ENCODE measurements at regions not wholly inside any gene's neighbourhood (a gene's known extent, or its start where the extent isn't known, plus 50 kb on each side); places are given as distances from the start of the nearest gene placed in this dataset.

- no peak for DNase-seq
These were observed 174.9 kb downstream of the QDPR start for GRCh38 chr4:17336986-17337385.

DNA sequence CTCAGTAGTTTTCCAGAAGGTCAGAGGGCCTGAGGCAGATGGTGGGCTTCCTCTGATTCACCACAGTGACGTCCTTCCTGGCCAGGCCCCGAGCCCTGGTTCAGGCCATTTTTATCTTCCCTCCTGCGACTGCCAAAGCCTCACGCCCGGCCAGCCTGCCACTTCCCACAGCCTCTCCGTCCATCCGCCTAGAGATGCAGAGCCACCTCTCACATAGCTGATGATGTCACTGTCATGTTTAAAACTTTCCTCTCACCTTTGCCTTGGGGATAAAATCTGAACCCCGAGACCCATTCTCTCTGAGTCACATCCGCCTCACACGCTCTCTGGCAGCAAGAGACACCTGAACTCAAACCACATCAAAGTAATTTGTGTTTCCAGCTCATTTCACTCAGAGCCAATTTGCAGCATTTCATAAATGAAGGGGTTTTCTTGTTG is 175.3 kb downstream of the QDPR start:
- no peak for DNase-seq

GRCh38 chr4:17336069-17336468 is 175.8 kb downstream of the QDPR start:
- DNase-seq: no peak

- no peak for DNase-seq
These were observed 176.5 kb downstream of the QDPR start for GRCh38 chr4:17335371-17335770.

DNA sequence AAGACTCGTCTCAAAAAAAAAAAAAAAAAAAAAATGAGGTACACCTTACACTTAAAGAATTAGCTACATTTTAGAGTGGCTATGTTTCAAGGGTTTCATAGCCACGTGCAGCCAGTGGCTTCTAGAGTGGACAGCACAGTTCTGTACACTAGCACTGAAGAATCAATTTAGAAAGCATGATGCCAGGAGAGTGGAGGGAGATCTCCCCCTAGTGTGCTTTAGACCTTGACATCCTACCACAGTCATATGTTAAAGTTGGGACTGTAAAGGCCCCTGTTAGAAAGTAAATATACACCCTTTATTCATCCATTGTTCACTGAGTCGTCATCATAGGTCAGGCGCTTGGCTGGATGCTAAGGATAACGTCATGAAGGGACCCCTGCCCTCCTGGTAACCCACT is 179.4 kb downstream of the QDPR start:
- no peak for DNase-seq

DNA sequence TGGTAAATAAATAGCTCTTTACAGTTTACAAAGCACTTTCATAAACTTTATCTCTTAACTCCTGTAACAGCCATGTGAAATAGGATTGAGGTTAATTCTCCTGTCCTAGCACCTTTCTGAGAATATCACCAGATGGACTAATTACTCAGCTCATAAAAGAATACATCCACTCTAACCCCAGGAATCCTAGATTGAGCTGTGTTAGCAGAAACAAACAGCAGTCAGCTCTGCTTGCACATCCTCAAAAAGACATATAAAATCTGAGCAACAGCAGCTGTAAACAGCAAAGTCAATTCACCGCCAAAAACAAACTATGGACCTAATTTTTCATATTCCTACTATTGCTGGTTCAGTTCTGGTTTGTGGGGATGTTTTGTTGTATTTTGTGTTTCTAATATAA is 182.8 kb downstream of the QDPR start:
- no peak for DNase-seq

DNA sequence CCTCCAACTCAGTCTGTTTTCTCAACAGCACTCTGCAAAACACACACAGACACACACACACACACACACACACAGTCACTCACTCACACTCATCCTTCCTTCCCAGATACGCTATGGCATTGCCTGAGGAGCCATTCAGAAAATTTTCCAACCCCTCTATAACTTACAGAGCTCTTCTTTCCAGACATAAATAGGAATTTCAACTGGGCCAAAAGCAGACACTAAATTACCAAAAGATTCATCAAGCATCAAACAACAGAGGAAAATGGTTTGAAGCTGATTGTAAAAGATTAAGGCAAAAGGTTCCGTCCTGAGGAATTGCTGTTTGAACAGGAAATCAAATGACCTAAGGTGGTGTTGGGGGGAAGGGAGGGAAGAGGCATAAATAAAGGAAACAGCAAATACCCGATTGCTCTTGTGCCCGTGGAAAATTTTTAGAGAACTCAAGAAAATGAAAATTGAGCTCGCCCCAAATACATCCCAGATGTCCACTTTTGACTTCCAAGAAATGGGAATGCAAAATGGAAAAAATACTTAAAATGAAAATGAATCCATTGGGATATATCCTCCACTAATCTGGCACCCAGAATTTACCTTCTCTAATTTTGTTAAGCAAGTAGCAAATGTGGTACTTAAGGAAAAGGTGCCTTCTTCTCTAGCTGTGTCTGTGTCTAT is 183.6 kb downstream of the QDPR start:
- no peak for DNase-seq

DNA sequence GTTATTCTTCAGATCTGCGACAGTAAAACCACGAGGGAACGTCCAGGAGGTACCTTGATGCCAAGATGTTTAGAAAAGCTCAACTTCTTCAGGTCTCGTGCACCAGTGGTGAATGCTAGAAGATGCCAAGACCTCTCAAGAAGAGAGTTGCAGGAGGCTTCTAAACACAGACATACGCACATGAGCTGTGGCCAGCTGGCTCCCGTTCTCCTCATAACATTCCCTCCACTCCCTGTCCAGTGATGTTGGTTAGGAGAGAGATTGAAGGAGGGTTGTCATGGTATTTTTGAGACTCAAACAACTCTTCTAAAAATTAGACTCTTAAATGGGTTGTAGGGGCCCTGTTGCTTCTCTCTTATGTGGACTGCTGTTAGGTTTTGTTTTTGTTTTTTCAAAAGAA is 184.3 kb downstream of the QDPR start:
- DNase-seq: no peak

DNA sequence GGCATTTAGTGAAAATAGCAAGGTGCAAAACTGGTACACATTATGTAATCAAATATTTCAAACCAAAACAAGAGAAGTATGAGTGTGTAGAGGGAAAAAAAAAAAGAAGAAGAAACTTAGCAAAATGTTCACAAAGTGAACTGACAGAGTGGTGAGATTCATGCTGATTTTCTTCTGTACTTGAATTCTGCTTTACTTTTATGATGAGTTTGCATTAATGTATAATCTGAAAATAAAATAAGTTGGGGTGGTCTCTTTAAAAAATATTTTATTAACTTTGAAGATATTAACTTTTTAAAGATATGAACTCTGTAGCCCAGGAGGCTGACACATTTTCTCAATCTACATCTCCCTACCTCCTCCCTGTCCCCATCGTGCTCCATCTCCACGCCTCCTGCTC is 185.1 kb downstream of the QDPR start:
- no peak for DNase-seq

GRCh38 chr4:17325098-17325497 is 186.8 kb downstream of the QDPR start:
- no peak for DNase-seq

GRCh38 chr4:17324386-17324830 is 187.5 kb downstream of the QDPR start:
- peak in 32 of 58 donors; percentile 2 to 68 (median 20) for DNase-seq

DNA sequence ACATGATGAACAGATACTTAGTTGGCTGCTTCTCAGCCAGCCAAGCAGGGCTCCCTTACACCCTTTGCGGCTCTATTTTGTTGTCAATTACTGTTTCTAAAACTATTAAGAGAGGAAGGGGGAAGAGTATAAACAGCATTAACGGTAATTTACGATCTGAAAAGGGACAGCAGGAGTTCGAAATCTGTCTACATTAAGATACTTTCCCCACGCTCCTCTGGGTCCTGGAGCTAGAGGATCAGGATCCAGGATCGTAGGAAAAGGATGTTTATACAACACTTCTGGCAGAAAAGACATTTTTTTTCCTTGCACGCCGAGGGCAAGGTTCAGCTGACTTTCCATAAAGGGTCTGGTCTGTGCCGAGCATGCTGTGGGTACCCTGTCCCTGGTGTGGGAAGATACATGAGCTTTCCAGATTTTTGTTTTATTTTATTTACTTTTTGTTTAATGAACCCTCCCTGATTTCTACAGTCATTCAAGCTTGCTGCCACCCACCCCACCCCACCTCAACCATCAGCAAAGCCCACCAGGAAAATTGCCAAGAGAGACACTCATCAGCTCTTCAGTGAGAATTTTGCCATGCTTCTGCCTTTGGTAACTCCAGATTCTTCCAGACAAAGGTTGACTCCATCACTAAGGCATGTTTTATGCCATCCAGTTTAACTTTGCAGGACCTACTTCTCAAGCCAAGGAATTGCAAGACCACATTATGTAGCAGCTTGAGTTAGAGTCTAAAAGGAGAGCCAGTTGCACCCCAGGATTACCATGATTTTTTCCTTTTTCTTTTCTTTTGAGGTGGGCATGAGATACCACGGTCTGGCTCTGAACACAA is 188.1 kb downstream of the QDPR start:
- DNase-seq: peak in 3 of 58 donors; percentile 14 to 28 (median 20)

- DNase-seq: no peak
These were observed 189.4 kb downstream of the QDPR start for GRCh38 chr4:17322514-17322913.

- peak in 1 of 58 donors; percentile 32 for DNase-seq
These were observed 191.8 kb downstream of the QDPR start for GRCh38 chr4:17320046-17320445.

DNA sequence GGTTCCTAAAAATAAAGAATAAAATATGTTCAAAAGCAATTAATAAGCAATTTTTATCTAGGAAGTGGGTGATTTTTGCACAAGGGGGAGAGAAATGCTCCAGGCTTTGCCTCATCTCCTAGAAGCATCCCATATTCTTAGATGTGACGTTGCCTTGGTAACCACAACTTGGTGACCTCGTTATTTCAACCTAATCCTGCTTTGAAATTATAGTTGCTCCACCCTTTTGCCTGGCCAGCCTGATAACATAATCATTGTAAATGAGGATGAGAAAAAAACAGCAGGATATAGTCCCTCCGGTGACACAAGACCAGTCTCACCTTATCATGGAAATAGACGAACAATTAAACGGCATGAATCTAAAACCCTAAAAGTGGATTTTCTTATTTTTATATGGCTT is 194.4 kb downstream of the QDPR start:
- no peak for DNase-seq

GRCh38 chr4:17316566-17316965 is 195.3 kb downstream of the QDPR start:
- DNase-seq: no peak

GRCh38 chr4:17315459-17315858 is 196.4 kb downstream of the QDPR start:
- DNase-seq: no peak

- no peak for DNase-seq
These were observed 198.7 kb downstream of the QDPR start for GRCh38 chr4:17313194-17313593.

GRCh38 chr4:17310269-17310652 is 201.6 kb downstream of the QDPR start:
- DNase-seq: no peak

DNA sequence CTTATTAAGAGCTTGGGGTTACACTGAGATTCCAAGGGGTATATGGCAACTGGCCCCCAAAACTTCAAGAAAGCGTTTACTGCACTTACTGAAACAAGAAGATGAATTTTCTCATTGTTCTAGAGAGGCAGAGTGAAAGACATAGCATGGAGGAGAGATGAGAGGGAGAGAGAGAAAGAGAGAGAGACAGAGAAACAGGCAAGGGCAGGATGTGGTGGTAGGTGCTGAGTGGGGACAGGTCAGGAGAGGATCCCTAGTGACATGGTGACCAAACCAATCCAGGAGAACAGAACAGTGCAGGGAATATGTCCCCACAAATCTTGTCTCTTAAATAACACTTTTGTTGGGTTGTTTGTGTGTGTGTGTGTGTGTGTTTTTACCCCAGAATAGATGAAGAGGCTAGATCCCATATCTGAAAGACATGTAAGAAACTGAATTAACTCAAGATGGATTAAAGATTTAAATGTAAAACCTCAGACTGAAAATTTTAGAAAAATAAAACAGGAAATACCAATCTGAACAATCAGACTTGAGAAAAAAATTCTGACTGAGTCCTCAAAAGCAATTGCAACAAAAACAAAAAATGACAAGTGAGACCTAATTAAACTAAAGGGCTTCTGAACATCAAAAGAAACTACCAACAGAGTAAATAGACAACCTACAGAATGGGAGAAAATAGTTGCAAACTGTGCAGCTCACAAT is 202.2 kb downstream of the QDPR start:
- no peak for DNase-seq

GRCh38 chr4:17301869-17302268 is 210.0 kb downstream of the QDPR start:
- DNase-seq: no peak

GRCh38 chr4:17301266-17301665 is 210.6 kb downstream of the QDPR start:
- no peak for DNase-seq
